ENCODE measurements at regions not wholly inside any gene's neighbourhood (a gene's known extent, or its start where the extent isn't known, plus 50 kb on each side); places are given as distances from the start of the nearest gene placed in this dataset.
"Not testable (repeated sequence)": the region's sequence is repeated elsewhere in the genome, so short reads cannot be mapped to it uniquely, and the experiment has no call there.

DNA sequence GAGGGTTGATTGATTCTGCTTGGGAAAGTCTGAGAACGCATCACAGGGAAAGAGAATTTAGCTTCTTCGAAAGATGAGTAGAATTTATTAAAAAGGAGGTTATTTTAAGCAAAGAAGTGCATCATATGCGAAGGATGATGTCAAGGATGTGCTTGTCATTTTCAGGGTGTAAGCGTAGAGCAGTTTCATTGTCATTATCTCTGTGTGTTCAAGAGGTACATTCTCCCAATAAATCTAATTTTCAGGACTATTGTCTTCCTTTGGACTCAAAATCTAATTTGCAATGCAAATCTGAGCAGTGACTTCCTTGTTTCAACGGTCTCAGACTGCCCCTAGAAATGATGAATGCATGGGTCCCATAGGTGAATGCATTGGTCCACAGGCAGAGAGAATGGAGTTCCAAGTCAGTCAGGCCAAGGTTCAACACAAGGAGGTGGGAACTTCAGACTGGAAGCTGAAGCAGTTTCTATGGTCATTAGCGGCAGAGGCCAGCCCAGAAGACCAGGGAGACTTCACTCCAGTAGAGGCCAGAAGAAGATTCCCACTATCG is 99.8 kb downstream of the CDC42EP3 start:
- DNase-seq = no peak

DNA sequence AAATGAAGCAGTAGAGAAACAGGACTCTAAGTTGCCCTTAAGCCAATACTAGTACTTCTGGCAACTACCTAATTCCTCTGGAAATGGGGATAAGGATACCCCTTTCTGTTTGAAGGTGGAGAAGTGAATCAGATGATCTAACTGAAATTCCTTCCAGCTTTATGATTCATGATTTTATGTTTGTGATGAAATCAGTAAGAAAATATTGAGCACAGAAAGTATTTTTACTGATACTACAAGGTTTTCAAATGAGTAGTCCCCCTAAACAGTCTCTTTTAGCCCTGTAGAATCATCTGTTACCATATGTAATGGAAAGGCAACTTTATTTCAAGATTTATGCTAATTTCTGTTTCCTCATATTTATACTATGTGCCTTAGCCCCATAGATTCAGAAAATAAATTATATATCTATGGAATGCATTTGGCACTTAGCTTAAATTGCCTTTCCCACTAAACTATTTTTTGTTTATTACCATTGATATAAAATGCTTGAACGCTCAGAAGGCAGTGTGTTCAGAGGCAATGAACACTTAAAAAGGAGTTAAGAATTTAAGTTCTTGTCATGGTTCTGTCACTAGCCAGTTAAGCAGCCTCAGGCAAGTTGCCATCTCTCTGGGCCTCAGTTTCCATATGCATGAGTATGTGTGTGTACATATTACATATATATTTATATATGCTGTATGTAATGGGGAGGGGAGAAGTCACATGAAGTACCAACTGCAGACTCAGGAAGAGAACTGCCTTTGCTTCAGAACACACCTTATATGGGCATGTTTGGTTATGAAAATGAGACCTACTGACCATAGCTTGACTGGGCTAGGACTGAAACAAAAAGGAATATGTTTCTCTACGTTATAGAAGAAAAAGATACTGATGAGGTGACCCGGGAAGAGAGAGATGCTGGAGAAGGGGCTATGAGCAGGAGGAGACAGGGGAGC is 97.7 kb downstream of the CDC42EP3 start:
- no peak for DNase-seq

DNA sequence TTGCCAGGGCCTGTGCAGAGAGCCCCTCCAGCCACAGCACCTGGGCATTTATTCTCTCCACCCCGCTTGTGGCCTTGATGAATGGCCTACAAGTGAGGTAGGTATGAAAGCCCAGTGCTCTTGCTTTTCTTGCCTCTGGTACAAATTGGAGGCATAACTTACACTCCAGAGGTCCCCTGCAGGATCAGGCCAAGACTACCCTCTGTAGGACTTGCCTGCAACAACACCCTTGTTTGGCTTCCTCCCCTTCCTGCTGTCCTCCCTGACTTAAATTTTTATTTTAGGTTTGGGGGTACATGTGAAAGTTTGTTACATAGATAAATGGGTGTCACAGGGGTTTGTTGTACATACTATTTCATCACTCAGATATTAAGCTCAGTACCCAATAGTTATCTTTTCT is 95.7 kb downstream of the CDC42EP3 start:
- DNase-seq = no peak

DNA sequence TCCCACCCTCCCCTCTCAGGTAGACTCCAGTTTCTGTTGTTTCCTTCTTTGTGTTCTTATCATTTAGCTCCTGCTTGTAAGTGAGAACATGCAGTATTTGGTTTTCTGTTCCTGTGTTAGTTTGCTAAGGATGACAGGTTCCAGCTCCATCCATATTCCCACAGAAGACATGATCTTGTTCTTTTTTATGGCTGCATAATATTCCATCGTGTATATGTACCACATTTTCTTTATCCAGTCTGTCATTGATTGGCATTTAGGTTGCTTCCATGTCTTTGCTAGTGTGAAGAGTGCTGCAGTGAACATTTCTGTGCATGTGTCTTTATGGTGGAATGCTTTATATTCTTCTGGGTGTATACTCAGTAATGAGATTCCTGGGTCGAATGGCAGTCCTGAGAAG is 95.2 kb downstream of the CDC42EP3 start:
- not testable (repeated sequence) for DNase-seq

DNA sequence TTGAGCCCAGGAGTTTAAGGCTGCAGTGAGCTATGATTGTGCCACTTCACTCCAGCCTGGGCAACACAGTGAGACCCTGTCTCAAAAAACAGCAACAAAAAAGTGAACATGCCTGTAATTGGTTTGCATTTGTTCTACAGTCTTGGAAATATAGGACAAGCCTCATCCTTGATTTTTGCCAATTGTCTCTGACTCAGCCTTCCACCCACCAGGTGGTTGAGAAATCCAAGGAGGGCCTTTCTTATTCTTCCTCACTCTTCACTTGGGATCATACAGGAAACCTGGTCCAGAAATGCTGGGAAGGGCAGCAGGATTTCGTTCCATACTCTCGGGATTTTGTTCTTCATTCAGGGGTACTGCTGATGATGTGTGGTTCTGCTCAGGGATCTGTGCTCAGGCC is 94.6 kb downstream of the CDC42EP3 start:
- DNase-seq = no peak

DNA sequence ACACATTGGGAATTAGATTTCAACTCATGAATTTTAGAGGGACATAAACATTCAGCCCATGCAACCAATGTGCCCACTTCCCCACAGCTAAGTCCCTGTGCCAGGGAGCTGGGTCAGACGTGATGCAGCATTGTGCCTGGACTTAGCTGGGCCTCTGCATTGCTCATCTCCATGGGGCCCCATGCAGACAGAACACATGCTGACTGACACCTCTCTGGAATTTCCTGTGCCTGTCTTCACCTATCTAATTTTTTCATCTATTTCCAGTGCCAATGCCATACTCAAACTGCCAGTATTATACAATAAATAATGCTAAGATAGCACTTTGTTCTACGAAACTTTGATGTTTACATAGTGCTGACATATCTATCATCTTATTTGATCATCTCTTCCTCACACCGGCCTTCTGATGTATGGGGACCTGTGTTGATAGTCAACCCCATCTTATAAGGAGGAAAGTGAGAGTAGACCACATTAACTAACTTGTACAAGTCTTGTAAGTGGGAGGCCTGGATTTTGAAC is 92.2 kb downstream of the CDC42EP3 start:
- DNase-seq = no peak

DNA sequence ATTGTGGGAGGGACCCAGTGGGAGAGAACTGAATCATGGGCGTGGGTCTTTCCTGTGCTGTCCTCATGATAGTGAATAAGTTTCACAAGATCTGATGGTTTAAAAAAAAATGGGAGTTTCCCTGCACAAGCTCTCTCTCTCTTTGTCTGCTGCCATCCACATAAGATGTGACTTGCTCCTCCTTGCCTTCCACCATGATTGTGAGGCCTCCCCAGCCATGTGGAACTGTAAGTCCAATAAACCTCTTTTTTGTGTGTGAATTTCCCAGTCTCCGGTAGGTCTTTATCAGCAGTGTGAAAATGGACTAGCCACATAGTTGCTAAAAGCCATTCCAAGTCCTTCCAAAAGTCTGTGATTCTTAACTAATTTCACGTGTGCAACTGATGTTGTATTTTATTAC is 91.5 kb downstream of the CDC42EP3 start:
- DNase-seq = not testable (repeated sequence)

DNA sequence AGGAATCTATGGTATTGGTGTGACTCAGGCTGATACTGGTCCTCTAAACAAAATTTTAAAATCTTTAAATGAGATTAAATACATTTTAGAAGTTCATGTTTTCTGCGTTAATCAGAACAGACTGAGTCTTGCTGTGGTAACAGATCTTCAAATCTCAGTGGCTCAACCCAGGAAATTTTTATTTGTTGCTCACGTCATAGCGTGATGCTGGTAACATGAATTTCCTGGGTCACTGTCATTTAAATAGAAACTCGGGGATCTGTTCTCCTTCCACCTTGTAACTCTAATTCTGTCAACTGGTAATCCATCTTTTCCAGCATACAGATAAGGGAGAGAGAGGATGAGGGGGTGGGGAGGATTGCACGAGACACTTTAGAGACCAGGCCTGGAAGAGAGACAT is 90.0 kb downstream of the CDC42EP3 start:
- DNase-seq = no peak

DNA sequence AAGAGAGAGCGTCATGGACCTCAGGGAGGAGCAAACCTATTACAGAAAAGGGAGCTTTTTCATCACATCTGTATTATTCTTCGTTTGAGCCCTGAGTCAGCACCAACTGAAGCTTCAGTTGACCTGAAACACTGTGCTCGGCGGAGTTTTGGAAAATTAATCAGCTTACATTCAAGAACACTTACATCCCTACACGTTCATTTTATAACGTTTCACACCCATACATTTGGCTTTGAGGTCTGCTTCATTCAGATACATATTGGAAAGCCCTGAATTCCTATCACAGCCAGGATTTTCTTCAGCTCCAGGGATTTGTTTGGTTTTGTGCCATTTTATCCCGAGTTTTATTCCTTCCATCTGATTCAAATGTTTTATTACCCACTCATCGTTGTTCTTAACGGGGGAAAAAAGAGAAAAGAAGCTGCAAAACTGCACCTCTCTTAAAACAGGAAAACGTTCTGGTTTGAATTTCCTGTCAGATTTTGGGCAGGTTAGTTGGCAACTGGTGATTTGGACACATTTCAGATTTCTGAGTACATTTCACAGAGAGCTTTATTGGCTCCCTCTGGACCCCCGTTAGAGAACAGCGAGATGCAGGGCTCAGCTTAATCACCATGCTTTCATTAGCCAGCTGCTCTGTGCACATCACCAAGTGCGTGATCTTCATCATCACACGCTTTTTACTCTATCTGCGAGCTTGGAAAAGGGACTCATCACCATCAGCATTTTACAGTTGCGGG is 88.8 kb downstream of the CDC42EP3 start:
- DNase-seq = peak; percentile 44

DNA sequence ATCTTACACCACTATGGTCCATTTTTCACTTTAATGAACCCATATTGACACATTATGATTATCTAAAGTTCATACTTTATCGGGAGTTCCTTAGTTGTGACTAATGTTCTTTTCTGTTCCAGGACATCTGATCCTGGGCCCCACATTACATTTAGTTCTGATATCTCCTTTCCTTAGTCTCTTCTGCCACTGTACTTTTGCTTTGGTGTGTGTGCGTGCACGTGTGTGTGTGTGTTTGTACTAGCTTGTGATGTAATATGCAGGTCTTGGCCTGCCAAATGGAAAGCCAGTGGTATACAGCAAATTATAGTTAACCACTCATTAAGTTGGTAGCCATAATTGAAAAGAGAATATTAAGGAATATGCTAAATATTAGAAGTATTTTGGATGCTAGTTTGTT is 88.0 kb downstream of the CDC42EP3 start:
- no peak for DNase-seq

DNA sequence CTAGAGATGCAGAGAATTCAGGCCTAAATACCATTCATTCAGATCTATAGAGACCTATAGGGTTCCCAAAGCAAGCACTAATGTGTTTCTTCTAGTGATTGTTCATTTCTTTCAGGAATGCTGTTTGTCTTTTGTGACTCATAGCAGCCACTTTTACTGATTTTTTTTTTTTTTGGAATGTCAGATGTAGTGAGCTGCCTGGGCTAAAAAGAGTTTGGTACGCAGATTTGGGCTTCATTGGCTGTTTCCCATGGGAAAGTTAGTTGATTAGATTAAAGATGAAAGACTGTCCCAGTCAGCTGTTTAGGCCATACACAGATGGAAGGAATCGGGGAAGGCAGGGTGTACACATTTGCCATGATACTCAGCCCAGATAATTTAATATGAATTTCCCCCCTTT is 87.6 kb downstream of the CDC42EP3 start:
- no peak for DNase-seq

DNA sequence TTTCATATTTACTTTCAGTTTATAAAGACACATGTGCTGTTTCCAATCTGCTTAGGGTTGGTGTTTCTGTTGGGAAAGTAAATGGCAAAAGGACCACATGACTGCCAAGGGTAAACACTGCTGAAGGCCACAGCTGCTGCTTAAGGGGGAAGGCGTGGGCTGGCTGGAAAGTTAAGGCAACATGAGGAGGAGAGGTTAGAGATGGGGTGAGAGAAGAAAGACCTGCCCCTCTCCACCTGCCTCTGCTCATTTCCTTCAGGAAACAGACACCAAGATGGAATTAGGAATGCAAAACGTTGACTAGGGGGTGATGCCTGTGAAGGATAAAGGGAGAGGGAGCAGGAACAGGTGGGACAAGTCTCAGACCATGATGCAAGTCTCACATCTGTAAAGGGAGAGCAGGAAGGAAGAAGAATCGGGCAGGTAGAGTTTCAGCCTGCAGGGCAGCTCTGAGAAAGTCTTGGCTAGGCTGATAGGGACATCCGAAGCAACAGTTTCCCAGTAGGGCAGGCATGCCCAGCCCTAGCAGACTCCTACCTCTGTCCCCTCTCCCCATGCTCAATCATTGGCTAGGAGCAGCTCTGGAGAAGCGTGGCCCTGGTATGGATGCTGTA is 86.0 kb downstream of the CDC42EP3 start:
- DNase-seq = no peak

DNA sequence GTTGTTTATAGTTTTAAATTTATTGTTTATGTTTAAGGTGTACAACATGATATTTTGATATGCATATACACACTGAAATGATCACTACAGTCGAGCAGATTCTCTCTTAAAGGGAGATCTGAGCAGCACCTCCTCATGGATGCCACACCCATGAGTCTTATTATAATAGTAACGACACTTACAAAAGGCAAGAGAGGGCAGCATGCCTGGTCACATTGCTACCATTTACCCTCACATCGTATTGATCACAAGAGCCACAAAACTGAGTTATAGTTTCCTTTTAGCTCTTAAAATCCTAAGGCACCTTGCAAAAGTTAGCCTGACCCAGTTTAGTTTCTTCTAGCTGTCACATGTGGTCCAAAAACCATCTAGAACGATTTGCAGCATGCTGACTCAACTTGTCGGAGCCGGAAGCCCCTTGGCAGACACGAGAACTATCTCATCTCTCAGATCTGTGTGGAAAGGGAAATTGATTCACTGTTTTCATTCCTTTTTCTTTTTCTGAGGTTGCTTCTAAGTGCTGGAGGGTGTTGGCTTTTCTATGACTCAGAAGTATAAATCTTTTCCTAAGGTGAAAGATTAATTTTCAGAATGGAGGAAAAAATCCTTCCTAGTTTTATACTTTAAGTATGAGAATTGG is 85.3 kb downstream of the CDC42EP3 start:
- DNase-seq = peak; percentile 57

DNA sequence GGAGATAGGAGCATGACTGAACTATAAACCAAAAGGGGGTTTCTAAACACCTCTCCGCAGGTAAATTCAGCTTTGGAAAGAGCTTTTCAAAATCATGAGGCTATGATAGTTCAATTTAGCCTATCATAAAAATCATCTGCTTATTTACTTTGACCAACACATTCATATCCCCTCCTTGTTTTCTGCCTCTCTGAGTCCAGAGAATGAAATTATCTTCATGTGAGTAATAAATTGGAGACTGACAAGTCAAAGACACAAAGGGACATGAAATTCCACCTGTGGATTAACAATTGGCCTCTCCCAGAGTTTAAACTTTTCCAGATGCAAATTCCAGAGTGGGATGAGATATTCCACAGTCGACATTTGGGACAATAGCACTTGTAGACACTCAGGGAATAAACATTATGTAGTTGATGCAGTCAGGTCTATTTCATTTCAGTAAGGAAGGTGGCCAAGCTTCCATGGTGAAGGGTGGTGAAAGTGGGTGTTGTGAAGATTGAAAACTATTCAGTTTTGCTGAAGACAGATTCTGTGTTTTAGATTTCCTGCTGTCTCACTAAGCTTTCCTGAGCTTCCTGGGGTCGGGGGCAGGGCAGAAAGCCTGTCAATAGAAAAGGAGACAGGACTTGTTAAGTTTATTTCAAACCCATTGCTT is 84.7 kb downstream of the CDC42EP3 start:
- no peak for DNase-seq

DNA sequence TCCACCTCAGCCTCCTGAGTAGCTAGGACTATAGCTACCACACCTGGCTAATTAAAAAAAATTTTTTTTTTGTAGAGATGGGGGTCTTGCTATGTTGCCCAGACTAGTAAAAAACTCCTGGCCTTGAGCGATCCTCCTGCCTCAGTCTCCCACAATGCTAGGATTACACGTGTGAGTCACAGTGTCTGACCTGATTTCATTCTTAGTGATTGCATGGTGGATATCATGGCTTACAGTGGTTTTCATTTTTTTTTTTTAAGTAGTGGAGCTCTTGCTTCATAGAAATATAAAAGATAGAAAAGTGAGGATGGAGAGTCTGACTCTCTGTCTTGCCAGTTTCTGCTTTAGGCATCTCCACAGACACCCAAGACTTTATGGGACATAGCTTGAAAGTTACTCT is 83.6 kb downstream of the CDC42EP3 start:
- no peak for DNase-seq

DNA sequence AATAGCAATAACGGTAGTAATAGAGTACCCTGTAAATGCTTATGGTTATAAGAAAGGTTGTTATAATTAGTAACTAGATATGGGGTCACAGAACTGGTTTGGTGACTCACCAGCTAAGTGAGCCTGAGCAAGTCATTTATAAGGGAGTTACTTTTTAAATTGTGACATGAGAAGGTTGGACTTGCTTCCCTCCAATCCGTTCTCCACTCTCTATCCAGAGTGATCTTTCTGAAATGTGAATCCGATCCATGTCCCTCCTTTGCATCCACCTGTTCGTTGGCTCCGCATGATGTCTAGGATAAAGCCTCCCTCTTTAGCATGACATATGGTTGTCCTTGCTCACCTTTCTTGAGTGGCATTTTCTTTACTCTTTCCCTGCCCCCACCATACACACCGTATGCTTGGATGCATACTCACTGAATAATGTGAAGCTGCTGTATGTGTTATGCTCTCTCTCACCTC is 83.1 kb downstream of the CDC42EP3 start:
- DNase-seq = no peak

DNA sequence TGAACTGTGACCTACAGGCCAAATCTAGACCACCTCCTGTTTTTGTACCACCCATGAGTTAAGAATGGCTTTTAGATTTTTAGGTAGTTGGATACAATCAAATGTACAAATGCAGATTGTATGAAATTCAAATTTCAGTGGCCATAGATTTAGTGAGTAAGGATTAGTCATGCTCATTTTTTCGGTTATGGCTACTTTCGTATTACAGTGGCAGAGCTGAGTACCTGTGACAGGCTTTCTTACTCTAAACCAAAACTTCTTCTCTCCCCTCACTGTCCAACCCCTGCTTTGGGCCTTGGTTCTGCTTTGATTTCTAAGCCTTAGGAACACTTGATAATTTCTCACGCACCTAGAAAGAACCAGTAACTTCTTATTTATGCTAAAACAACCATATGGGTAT is 82.1 kb downstream of the CDC42EP3 start:
- no peak for DNase-seq

DNA sequence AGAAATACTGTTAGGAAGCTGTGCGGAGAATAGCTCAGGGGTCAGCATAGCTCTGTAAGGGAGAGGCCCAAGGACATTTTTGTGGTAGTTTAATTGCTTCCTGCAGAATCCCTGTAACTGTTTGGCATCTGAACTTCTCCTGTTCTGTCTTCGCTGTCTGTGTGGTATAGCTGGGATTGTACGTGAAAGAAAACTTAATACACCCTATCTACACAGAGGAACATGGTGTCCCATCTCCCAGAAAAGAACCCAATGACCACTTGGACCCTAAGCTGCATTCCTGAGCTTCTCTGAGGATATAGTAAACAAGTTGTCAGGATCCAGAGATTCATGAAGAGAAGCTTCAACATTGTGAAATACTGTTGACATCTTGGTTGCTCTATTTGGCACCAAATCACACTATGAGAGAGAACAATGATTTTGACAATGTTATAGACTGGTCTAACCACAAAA is 81.3 kb downstream of the CDC42EP3 start:
- DNase-seq = no peak
